Fibroblast of lung (primary cell): ENCODE measurements at regions not wholly inside any gene's neighbourhood (a gene's known extent, or its start where the extent isn't known, plus 50 kb on each side); places are given as distances from the start of the nearest gene placed in this dataset.

Experiments used
- DNase-seq, 2 donors: peaks; one replicate each; pipeline versions ENCODE4 v3.0.0 to v3.0.0-alpha.2; 2010; ENCODE audit warnings: low read depth in 2 of 2
- H2AFZ ChIP-seq: 2 replicates; pipeline ENCODE4 v1.5.1; 2012; ENCODE audit warnings: low read length, control low read depth, inconsistent platforms
- H3K27ac ChIP-seq: 2 replicates; pipeline ENCODE4 v1.5.1; 2011; ENCODE audit warnings: low read length, control low read depth; ENCODE audit not compliant: insufficient read depth
- H3K27me3 ChIP-seq: 2 replicates; pipeline ENCODE4 v1.5.1; 2011; ENCODE audit warnings: mild to moderate bottlenecking, low read length; ENCODE audit not compliant: control insufficient read depth, insufficient read depth
- H3K36me3 ChIP-seq: 2 replicates; pipeline ENCODE4 v1.5.1; 2011; ENCODE audit warnings: low read length; ENCODE audit not compliant: control insufficient read depth, insufficient read depth
- H3K4me1 ChIP-seq: 2 replicates; pipeline ENCODE4 v1.5.1; 2011; ENCODE audit warnings: low read length; ENCODE audit not compliant: control insufficient read depth, insufficient read depth; ENCODE audit errors: extremely low read depth
- H3K4me2 ChIP-seq: 2 replicates; pipeline ENCODE4 v1.5.1; 2011; ENCODE audit warnings: low read length, control low read depth; ENCODE audit not compliant: insufficient read depth; ENCODE audit errors: extremely low read depth
- H3K4me3 ChIP-seq, 4 experiments: fragments of 200-600 bp in 1 of 4; sonication (generic) in 1 of 4; replicated peaks in 1 of 4; 2 replicates each; pipeline ENCODE4 v1.5.1; 2011 to 2016; ENCODE audit warnings: low read length in 4 of 4, low read depth in 3 of 4, mild to moderate bottlenecking in 3 of 4, control low read depth in 2 of 4, inconsistent platforms in 1 of 4, mixed read lengths in 1 of 4; ENCODE audit not compliant: insufficient read depth in 1 of 4; ENCODE audit errors: control extremely low read depth in 1 of 4
- H3K79me2 ChIP-seq: 2 replicates; pipeline ENCODE4 v1.5.1; 2012; ENCODE audit warnings: mild to moderate bottlenecking, low read length, inconsistent platforms; ENCODE audit not compliant: control insufficient read depth, insufficient read depth
- H3K9ac ChIP-seq: 2 replicates; pipeline ENCODE4 v1.5.1; 2011; ENCODE audit warnings: mild to moderate bottlenecking, low read length, control low read depth; ENCODE audit not compliant: insufficient read depth
- H3K9me3 ChIP-seq: 2 replicates; pipeline ENCODE4 v1.5.1; 2012; ENCODE audit warnings: low read depth, low read length; ENCODE audit not compliant: control insufficient read depth, insufficient read depth
- H4K20me1 ChIP-seq: 2 replicates; pipeline ENCODE4 v1.5.1; 2011; ENCODE audit warnings: low read length; ENCODE audit not compliant: control insufficient read depth, insufficient read depth; ENCODE audit errors: extremely low read depth
- CTCF ChIP-seq, 2 donors: IDR thresholded peaks in 1 of 2; conservative IDR thresholded peaks in 1 of 2; 1 replicate in 1 of 2; 2 replicates in 1 of 2; pipeline ENCODE4 v1.5.1; 2011 to 2012; ENCODE audit warnings: low read length in 2 of 2, control low read depth in 1 of 2, inconsistent platforms in 1 of 2, low read depth in 1 of 2, mild to moderate bottlenecking in 1 of 2
- EZH2 ChIP-seq: IDR thresholded peaks from 2 replicates; pipeline ENCODE4 v1.5.1; 2012; ENCODE audit warnings: low read length, control low read depth, mild to moderate bottlenecking; ENCODE audit errors: missing control alignments

- H3K9me3 ChIP-seq, result no peaks in the 10 kb centered on the region
- H3K27ac ChIP-seq, result no peak overlapping the region
- H3K79me2 ChIP-seq, result no peaks in the 10 kb centered on the region
- H4K20me1 ChIP-seq, result no peaks in the 10 kb centered on the region
- no peak overlapping the region for H2AFZ ChIP-seq
- H3K27me3 ChIP-seq, result no peaks in the 10 kb centered on the region
- no peak overlapping the region for H3K4me2 ChIP-seq
- DNase-seq, result no peak
- no peak overlapping the region for H3K4me3 ChIP-seq
- no peaks in the 10 kb centered on the region for H3K36me3 ChIP-seq
- TF ChIP-seq EZH2, result no peak
- no peak for TF ChIP-seq CTCF (conservative IDR thresholded peaks at IDR 0.05 in 1 of 2, IDR thresholded peaks at IDR 0.05 in 1 of 2; ENCODE audit: low read depth in 1 of 2, low read length in 2 of 2)
- H3K4me1 ChIP-seq, result no peaks in the 10 kb centered on the region
- no peak overlapping the region for H3K9ac ChIP-seq
Measured at GRCh38 chr7:93720106-93720505, 145.6 kb upstream of the CALCR start.

- Histone ChIP-seq H4K20me1 (no peaks in the 10 kb centered on the region), H3K4me1 (no peaks in the 10 kb centered on the region), H3K9me3 (no peaks in the 10 kb centered on the region), H3K27ac (no peak overlapping the region), H2AFZ (no peak overlapping the region), H3K79me2 (no peaks in the 10 kb centered on the region), H3K4me3 (no peak overlapping the region), H3K9ac (no peak overlapping the region), H3K27me3 (no peaks in the 10 kb centered on the region), H3K36me3 (no peaks in the 10 kb centered on the region), H3K4me2 (no peak overlapping the region)
- DNase-seq, result peak; percentile 39 to 97
- TF ChIP-seq EZH2 (no peak), CTCF (conservative IDR thresholded peaks at IDR 0.05 in 1 of 2, IDR thresholded peaks at IDR 0.05 in 1 of 2; ENCODE audit: low read depth in 1 of 2, low read length in 2 of 2) (no peak)
Measured at GRCh38 chr7:93719546-93719945, 145.0 kb upstream of the CALCR start.

- peak; percentile 3 to 73 for DNase-seq
- no peak overlapping the region for H2AFZ ChIP-seq
- no peak overlapping the region for H3K4me2 ChIP-seq
Measured at GRCh38 chr7:93717217-93717900, 142.8 kb upstream of the CALCR start.

More at GRCh38 chr7:93717217-93717900, 142.8 kb upstream of the CALCR start:
- Histone ChIP-seq H3K27me3 (no peaks in the 10 kb centered on the region), H4K20me1 (no peaks in the 10 kb centered on the region), H3K9me3 (no peaks in the 10 kb centered on the region), H3K4me1 (no peaks in the 10 kb centered on the region), H3K4me3 (no peak overlapping the region), H3K27ac (no peak overlapping the region), H3K79me2 (no peaks in the 10 kb centered on the region), H3K9ac (no peak overlapping the region), H3K36me3 (no peaks in the 10 kb centered on the region)
- TF ChIP-seq EZH2 (no peak), CTCF (conservative IDR thresholded peaks at IDR 0.05 in 1 of 2, IDR thresholded peaks at IDR 0.05 in 1 of 2; ENCODE audit: low read depth in 1 of 2, low read length in 2 of 2) (no peak)
